ENCODE measurements at regions not wholly inside any gene's neighbourhood (a gene's known extent, or its start where the extent isn't known, plus 50 kb on each side); places are given as distances from the start of the nearest gene placed in this dataset.

DNA sequence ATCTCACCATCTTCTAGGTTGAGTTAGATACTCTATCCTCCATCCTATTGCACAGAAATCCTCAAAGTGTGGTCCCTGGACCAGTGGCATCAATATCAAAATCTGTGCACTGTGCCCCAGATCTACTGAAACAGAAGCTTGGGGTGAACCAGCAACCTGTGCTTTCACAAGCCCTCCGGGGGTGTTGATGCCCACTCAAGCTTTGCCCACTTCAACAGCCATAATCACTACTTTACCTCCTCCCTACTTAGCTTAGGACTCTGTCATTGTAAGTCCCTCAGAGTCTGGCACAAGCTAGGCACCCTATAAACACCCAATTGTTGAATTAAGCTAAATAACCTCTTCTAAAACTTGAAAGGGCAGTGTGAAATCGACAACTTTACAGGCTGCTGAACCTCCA, 144.2 kb upstream of the SOD1 start:
- no peaks in the 10 kb centered on the region for H3K36me3 ChIP-seq (ENCODE audit: control insufficient read depth in 2 of 4, insufficient read depth in 4 of 4, low read length in 3 of 4)
- POLR2A ChIA-PET (ENCODE audit: partially characterized antibody): interaction anchor here (0.6 to 1.9 kb wide), 3 partner anchors 9 to 277 kb away, joined by 3 to 5 read pairs (median 4); no protein-coding TSS in a partner anchor
- H3K14ac ChIP-seq (ENCODE audit: insufficient read length): no peak overlapping the region
- peak overlapping the region; percentile 7 for H4K5ac ChIP-seq (ENCODE audit: insufficient read length, low read depth, low read length)
- H2AFZ ChIP-seq (ENCODE audit: low read length): no peak overlapping the region
- H3K23me2 ChIP-seq (ENCODE audit: low read depth, low read length): no peaks in the 10 kb centered on the region
- no peak overlapping the region for H4K8ac ChIP-seq (ENCODE audit: extremely low read depth, insufficient read depth, low read length)
- H3K9me3 ChIP-seq (ENCODE audit: insufficient read depth in 2 of 2, low read depth in 1 of 2, low read length in 1 of 2): no peaks in the 10 kb centered on the region
- no peak overlapping the region for H3K27ac ChIP-seq (ENCODE audit: low read depth, low read length)
- peak overlapping the region; percentile 60; the same call in 1 of the 2 replicates for H2AK5ac ChIP-seq (ENCODE audit: low read depth, low read length)
- peak overlapping the region; percentile 56; the same call in 1 of the 2 replicates for H3K18ac ChIP-seq (ENCODE audit: extremely low read depth, low read length)
- peak overlapping the region; percentile 47 for H4K91ac ChIP-seq (replicated peaks; ENCODE audit: insufficient read length, low read length)
- peaks cover 0 to 9% (median 5%) of the 10 kb centered on the region in 4 experiments; a peak in 5 of 7 replicates for H3K4me1 ChIP-seq (replicated peaks in 1 of 4; ENCODE audit: control insufficient read depth in 3 of 4, insufficient read depth in 4 of 4, low read length in 3 of 4)
- peak overlapping the region in 1 of 4 experiments; percentile 16; a peak in 1 of 8 replicates for H3K4me3 ChIP-seq (ENCODE audit: extremely low read depth in 1 of 4, insufficient read depth in 2 of 4, low read depth in 3 of 4, low read length in 4 of 4)
- H2BK20ac ChIP-seq (ENCODE audit: low read length): peak overlapping the region; percentile 90; the same call in 1 of the 2 replicates
- DNase-seq (ENCODE audit: low read depth in 1 of 2, low spot score in 2 of 2) (no peak), FAIRE-seq (no peak)
- no peaks in the 10 kb centered on the region for H3K27me3 ChIP-seq (replicated peaks in 1 of 4; ENCODE audit: control insufficient read depth in 3 of 4, extremely low read depth in 1 of 4, insufficient read depth in 3 of 4, low read length in 3 of 4)
- H3K79me2 ChIP-seq (ENCODE audit: control insufficient read depth in 1 of 2, insufficient read depth in 2 of 2, low read length in 2 of 2): peaks cover 0 to 34% of the 10 kb centered on the region in 2 experiments; a peak in 2 of 4 replicates
- H3K23ac ChIP-seq (ENCODE audit: insufficient read length): no peak overlapping the region
- no peak overlapping the region for H2BK15ac ChIP-seq (ENCODE audit: low read length)
- peak overlapping the region; percentile 39; the same call in 1 of the 2 replicates for H2BK12ac ChIP-seq (ENCODE audit: low read depth, low read length)
- H3K9ac ChIP-seq (replicated peaks in 1 of 4; ENCODE audit: extremely low read depth in 1 of 4, low read depth in 3 of 4, low read length in 3 of 4): no peak overlapping the region
- no peak overlapping the region for H3K56ac ChIP-seq (replicated peaks; ENCODE audit: insufficient read length, low read depth, low read length)
- 86% methylated on average over 2 of the region's 2 CpGs; no CpG with 5 or more reads in 1 of the 2 experiments for WGBS, 2 experiments (ENCODE audit: extremely low coverage in 1 of 2, insufficient coverage in 1 of 2, insufficient read length in 1 of 2, insufficient replicate concordance in 2 of 2, low coverage in 1 of 2, low lambda C conversion rate in 2 of 2, missing lambda C conversion rate in 1 of 2)
- H3K79me1 ChIP-seq (ENCODE audit: low read depth, low read length): 0 out of 2 replicates have a peak, but pooled peaks cover 3% of the 10 kb centered on the region
- H3K4me2 ChIP-seq (ENCODE audit: insufficient read depth in 1 of 2, low read depth in 2 of 2, low read length in 2 of 2): peak overlapping the region; percentile 42 to 60; a peak in 2 of 4 replicates
- H2BK120ac ChIP-seq (replicated peaks; ENCODE audit: low read depth, low read length): peak overlapping the region; percentile 40
- no peak overlapping the region for H2BK5ac ChIP-seq (ENCODE audit: low read depth, low read length)
- no peak overlapping the region for H3K4ac ChIP-seq (replicated peaks; ENCODE audit: insufficient read length, low read depth, low read length)
- no peaks in the 10 kb centered on the region for H4K20me1 ChIP-seq (replicated peaks in 1 of 2; ENCODE audit: control insufficient read depth in 1 of 2, insufficient read depth in 2 of 2, low read length in 2 of 2)
- CTCF ChIA-PET (ENCODE audit: partially characterized antibody): interaction anchor here (0.8 to 3.1 kb wide), 9 partner anchors 15 to 168 kb away, joined by 3 to 11 read pairs (median 4); no protein-coding TSS in a partner anchor
- no peak for TF ChIP-seq CTCF (IDR thresholded peaks at IDR 0.05; ENCODE audit: control extremely low read depth in 1 of 3, insufficient read depth in 1 of 3, low read depth in 1 of 3, low read length in 3 of 3)
- TF ChIP-seq POLR2A (IDR thresholded peaks at IDR 0.05; ENCODE audit: control extremely low read depth in 1 of 2, low read depth in 2 of 2, low read length in 2 of 2): no peak
- TF ChIP-seq JUND (IDR thresholded peaks at IDR 0.05; ENCODE audit: low read length): no peak
- TF ChIP-seq HDAC2 (IDR thresholded peaks at IDR 0.05; ENCODE audit: borderline replicate concordance in 1 of 2, low read depth in 2 of 2, low read length in 2 of 2): no peak
- no peak for TF ChIP-seq TCF12 (IDR thresholded peaks at IDR 0.05; ENCODE audit: low read depth, low read length)
- TF ChIP-seq SIN3A (conservative IDR thresholded peaks at IDR 0.05 in 1 of 2, IDR thresholded peaks at IDR 0.05 in 1 of 2; ENCODE audit: low read depth in 1 of 2, low read length in 2 of 2): no peak
- no peak for TF ChIP-seq POLR2AphosphoS5 (IDR thresholded peaks at IDR 0.05; ENCODE audit: low read depth, low read length)
- TF ChIP-seq FOSL1 (IDR thresholded peaks at IDR 0.05; ENCODE audit: insufficient read depth, low read depth, low read length): no peak
- no peak for TF ChIP-seq BACH1 (IDR thresholded peaks at IDR 0.05; ENCODE audit: low read length)
- no peak for TF ChIP-seq EZH2 (IDR thresholded peaks at IDR 0.05; ENCODE audit: low read depth, low read length, severe bottlenecking)
